GM20000 (cell line): ENCODE measurements at regions not wholly inside any gene's neighbourhood (a gene's known extent, or its start where the extent isn't known, plus 50 kb on each side); places are given as distances from the start of the nearest gene placed in this dataset.

Experiments used
- DNase-seq: peaks from one replicate; pipeline ENCODE4 v3.0.0; 2012; ENCODE audit warnings: low spot score
- CTCF ChIP-seq: IDR thresholded peaks from 2 replicates; pipeline ENCODE4 v1.5.1; 2012; ENCODE audit warnings: mild to moderate bottlenecking, control low read depth; ENCODE audit errors: extremely low read depth, missing control alignments

GRCh38 chr16:48462106-48462740 lies 77.0 kb upstream of the SIAH1 start:
- TF ChIP-seq CTCF = no peak
- DNase-seq = no peak

- DNase-seq = no peak
- no peak for TF ChIP-seq CTCF
Observed at GRCh38 chr16:48459167-48459566, 74.0 kb upstream of the SIAH1 start.

GRCh38 chr16:48454051-48454450 lies 68.8 kb upstream of the SIAH1 start:
- DNase-seq = no peak
- no peak for TF ChIP-seq CTCF

- TF ChIP-seq CTCF = no peak
Observed at GRCh38 chr16:48452991-48453760, 68.0 kb upstream of the SIAH1 start.

GRCh38 chr16:48451323-48451722 lies 66.1 kb upstream of the SIAH1 start:
- TF ChIP-seq CTCF = no peak
- no peak for DNase-seq

More at GRCh38 chr16:48452991-48453760, 68.0 kb upstream of the SIAH1 start:
- DNase-seq = no peak

GRCh38 chr16:48450367-48450766 lies 65.2 kb upstream of the SIAH1 start:
- TF ChIP-seq CTCF = no peak

GRCh38 chr16:48448841-48449481 lies 63.7 kb upstream of the SIAH1 start:
- DNase-seq = no peak
- no peak for TF ChIP-seq CTCF

More at GRCh38 chr16:48450367-48450766, 65.2 kb upstream of the SIAH1 start:
- no peak for DNase-seq
